ENCODE measurements at regions not wholly inside any gene's neighbourhood (a gene's known extent, or its start where the extent isn't known, plus 50 kb on each side); places are given as distances from the start of the nearest gene placed in this dataset.

GRCh38 chr17:62887437-62887836 is 78.6 kb upstream of the TANC2 start:
- ATAC-seq (no peak), DNase-seq (no peak)
- intact Hi-C loops (cut with micrococcal nuclease), result no loop called here

GRCh38 chr17:62884781-62885180 is 76.7 kb upstream of the MARCHF10 start:
- no peak for ATAC-seq
- no peak for DNase-seq
- intact Hi-C loops (cut with micrococcal nuclease), result no loop called here

DNA sequence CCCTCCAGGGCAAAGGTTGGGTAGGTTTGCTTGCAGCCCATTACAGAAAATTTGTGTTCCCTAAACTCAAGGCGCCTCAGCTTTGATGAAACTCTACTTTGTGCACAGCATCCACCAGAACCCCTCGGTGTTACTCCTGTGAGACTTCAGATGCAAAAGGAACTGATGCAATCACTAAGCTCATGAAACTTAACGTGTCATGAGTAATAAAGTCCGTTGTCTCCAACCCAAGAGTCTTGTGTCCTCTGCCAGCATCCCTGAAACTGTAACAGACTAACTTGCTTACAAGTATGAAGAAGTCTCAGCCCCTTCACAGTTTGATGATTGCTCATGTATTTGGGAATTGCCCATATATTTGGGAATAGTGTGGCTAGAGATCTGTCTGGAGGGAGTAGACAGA is 74.8 kb upstream of the MARCHF10 start:
- DNase-seq (no peak), ATAC-seq (no peak)
- intact Hi-C loops (cut with micrococcal nuclease), result no loop called here

DNA sequence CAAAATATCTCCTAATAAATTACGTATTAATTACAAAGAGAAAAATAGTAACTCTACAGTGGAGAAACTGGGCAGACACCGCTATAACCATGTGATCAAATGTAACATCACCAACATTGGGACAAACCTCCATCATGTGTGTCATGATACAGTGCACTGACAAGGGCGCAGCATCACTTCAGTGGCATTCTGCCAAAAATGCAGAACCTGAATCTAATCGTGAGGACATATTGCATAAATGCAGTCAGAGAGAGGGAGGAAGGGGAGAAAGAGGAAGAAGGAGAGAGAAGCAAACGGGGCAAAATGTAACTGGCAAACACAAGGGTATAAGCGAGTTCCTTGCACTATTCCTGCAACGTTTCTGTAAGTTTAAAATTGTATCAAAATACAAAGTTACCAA is 74.2 kb upstream of the MARCHF10 start:
- intact Hi-C loops (cut with micrococcal nuclease), result no loop called here
- ATAC-seq, result no peak
- no peak for DNase-seq

DNA sequence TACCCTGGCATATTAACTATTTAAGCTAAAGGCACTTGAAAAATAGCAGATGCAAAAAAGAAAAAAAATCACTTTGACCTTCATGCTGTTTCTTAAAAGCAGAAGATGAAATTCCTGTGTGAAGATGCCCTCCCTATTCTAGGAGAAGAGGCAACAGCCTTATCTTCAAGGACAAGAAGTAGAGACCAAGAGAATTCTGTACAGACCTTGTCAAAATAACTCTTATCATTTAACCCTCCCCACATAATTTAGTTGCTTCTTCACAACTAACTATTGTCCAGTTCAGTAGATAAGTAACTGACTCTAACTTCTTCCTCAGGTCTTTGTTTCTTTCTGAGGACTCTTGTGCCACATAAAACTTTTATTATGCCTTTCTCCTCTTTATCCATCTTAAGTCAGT is 72.0 kb upstream of the MARCHF10 start:
- DNase-seq, result no peak
- ATAC-seq, result no peak
- intact Hi-C loops (cut with micrococcal nuclease), result no loop called here

DNA sequence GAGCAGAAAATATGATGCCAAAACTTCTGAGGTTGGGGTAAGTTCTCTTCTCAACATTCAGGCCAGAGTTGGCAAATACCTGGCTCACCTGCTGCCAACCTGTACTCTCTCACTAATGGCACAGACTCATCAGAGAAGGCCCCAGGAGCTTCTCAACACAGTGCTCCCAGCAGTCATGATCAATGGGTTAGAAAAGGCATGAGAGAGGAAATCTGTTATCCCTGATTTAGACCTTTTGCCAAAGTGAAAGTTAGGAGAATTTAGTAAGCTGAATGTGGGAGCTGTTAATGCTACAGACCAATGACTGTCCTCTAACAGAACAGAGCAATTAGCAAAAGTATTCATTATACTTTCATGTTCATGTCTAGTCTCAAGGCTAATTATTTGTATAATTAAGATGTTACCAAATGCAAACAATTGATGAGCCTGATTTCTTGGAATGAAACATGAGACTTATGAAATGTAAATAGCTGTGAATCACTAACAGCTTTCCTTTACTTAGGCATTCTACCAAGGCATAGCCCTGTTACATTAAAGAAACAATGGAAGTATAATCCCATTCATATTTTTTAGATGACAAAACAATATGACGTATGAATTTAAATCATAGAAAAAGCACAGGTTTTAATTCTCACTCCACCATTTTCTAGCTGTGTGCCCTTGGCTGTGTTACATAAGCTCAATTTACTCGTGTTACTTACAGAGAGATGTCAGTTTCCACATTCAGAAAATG is 68.7 kb upstream of the MARCHF10 start:
- DNase-seq (no peak), ATAC-seq (no peak)
- intact Hi-C loops (cut with micrococcal nuclease), result no loop called here

DNA sequence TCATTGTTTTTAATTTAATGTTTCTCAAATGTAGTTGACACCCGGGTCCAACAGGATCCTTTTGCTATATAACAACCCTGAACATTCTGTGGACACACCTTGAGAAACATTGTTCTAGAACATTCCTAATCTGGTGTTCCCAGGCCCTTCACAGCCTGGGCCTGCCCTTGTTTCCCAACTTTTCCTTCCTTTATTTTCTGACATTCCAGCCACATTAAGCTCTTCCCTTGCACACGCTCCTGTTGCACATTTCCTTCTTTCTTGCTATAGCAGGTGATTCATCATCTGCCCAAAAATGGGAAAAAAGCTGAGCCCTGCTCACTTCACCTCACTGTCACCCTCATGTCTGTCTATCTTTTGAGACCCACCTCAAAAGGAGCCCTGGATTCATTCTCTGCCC is 67.9 kb upstream of the MARCHF10 start:
- DNase-seq (no peak), ATAC-seq (no peak)
- intact Hi-C loops (cut with micrococcal nuclease), result no loop called here

- DNase-seq (no peak), ATAC-seq (no peak)
- intact Hi-C loops (cut with micrococcal nuclease), result no loop called here
Observed at GRCh38 chr17:62875296-62875695, 67.2 kb upstream of the MARCHF10 start.

DNA sequence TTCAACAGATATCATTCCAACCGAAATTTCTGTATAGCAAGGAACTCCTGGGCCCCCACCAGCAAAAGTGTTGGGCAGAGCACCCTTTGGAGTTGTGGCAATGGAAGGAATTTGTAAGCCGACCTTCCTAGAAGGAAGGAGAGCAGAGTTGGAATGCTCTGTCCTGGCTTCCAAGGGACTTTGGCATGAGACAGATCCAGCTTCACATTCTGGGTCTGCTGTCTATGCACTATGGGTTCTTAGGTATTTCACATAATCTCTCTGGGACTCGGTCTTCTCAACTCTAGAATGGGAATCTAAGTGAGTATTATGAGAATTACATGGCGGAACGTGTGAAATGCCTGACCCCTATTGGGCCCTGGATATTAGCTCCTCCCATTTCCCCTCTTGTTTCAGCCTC is 63.2 kb upstream of the MARCHF10 start:
- intact Hi-C loops (cut with micrococcal nuclease), result no loop called here
- no peak for DNase-seq
- ATAC-seq, result no peak

- DNase-seq (no peak), ATAC-seq (no peak)
- intact Hi-C loops (cut with micrococcal nuclease), result no loop called here
Observed at GRCh38 chr17:62870552-62870971, 62.4 kb upstream of the MARCHF10 start.

GRCh38 chr17:62870030-62870541 is 62.0 kb upstream of the MARCHF10 start:
- no peak for ATAC-seq
- intact Hi-C loops (cut with micrococcal nuclease), result no loop called here

DNA sequence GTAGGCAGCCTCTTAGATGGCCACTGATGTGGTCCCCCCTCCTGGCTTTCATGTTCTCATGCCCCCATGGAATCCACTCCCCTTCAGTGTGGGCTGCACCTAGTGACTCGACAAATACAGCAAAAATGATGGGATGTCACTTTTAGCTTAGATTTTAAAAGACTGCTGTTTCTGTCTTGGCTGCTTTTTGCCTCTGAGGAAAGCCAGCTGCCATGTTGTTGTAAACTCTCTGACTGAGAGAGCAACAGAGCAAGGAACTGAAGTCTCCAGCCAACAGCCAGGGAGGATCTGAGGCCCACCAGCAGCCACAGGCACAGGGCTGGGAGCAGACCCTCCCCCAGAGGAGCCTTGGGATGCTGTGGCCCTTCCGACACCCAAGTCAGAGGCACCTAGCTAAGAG is 60.6 kb upstream of the MARCHF10 start:
- DNase-seq (no peak), ATAC-seq (no peak)
- intact Hi-C loops (cut with micrococcal nuclease), result no loop called here

More at GRCh38 chr17:62870030-62870541, 62.0 kb upstream of the MARCHF10 start:
- DNase-seq, result no peak

DNA sequence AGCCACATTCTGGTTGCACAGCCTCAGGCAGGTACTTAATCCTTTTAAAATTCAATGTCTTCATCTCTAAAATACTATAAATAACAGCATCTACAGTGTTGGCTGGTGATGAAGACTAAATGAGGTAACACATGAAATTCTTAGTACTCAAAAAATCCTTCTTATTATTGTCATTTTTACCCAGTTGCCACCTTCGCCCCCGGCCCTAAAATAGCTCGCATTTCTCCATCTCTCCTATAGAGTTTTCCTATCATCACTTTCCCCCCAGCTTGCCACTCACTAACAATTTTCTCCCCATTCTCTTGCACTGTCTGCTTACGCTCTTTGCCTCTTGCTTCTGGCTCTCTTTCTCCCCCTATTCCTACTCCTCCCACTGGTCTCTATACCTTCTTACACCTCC is 59.9 kb upstream of the MARCHF10 start:
- ATAC-seq, result no peak
- DNase-seq, result no peak
- intact Hi-C loops (cut with micrococcal nuclease), result no loop called here

DNA sequence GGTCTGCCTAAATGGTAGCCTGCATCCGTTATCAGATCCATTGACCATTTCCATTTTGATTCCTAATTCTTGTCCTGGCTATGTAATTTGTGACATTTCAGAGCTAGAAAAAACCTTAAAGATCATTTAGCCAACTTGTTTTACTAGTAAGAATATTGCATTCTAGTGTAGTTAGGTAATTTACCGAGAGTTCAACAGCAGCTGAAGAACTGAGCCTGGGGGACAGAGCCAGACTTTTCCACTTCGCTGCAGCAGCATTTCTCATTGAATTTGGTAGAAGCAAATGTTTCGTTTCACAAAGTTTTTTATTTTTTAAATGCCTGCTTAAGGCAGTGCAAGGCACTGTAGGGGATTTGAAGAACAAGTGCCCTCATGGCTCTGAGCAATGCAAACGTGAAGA is 59.2 kb upstream of the MARCHF10 start:
- DNase-seq, result no peak
- no peak for ATAC-seq
- intact Hi-C loops (cut with micrococcal nuclease), result no loop called here

- DNase-seq (no peak), ATAC-seq (no peak)
- intact Hi-C loops (cut with micrococcal nuclease), result no loop called here
Observed at GRCh38 chr17:62866471-62866870, 58.4 kb upstream of the MARCHF10 start.

DNA sequence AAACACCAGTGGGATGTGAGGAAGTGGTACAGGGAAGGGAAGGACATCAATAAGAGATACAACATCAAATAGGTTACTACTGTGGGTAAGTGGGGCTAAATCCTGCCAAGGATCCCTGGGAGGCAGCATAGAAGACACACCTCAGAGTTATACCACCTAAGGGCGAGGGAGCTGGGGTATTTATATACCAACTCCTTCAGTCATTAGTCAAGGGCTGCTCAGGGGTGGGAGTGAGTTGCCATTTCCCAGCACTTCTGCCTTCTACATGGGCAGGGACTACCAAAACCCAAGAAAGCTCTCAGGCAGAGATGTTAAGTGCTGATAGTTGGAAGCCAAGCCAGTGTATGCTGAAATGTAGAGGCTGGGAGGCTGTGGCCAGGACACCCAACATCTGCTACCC is 57.5 kb upstream of the MARCHF10 start:
- intact Hi-C loops (cut with micrococcal nuclease), result no loop called here
- ATAC-seq (no peak), DNase-seq (no peak)

GRCh38 chr17:62862251-62862650 is 54.1 kb upstream of the MARCHF10 start:
- intact Hi-C loops (cut with micrococcal nuclease), result no loop called here
- no peak for DNase-seq
- no peak for ATAC-seq

- intact Hi-C loops (cut with micrococcal nuclease), result no loop called here
- DNase-seq, result no peak
- no peak for ATAC-seq
Observed at GRCh38 chr17:62860962-62861873, 53.1 kb upstream of the MARCHF10 start.

- DNase-seq (no peak), ATAC-seq (no peak)
- intact Hi-C loops (cut with micrococcal nuclease), result no loop called here
Observed at GRCh38 chr17:62859146-62859545, 51.0 kb upstream of the MARCHF10 start.
